Activated CD8-positive, alpha-beta T cell treated with anti-CD3 and anti-CD28 coated beads, Interleukin-2, amount 10 ng/mL, durations not matched to agents 7 days and 5 days (primary cell): ENCODE measurements at regions not wholly inside any gene's neighbourhood (a gene's known extent, or its start where the extent isn't known, plus 50 kb on each side); places are given as distances from the start of the nearest gene placed in this dataset.
"Not testable (repeated sequence)": the region's sequence is repeated elsewhere in the genome, so short reads cannot be mapped to it uniquely, and the experiment has no call there.

Source experiments
- ATAC-seq: fragments of 150-1000 bp; cut with Tn5 transposase; one replicate; pipeline ENCODE4 v1.10.0; 2021; ENCODE audit warnings: moderate library complexity
- CTCF ChIA-PET: fragments of 350-600 bp; sonication (Branson Sonifier 250); formaldehyde crosslinking; loops from one replicate; lab custom pipeline; 2021; ENCODE audit warnings: antibody characterized with exemption; lab: Charles Lee
- POLR2A ChIA-PET: fragments of 350-600 bp; sonication (Branson Sonifier 250); formaldehyde crosslinking; loops from one replicate; lab custom pipeline; 2021; ENCODE audit warnings: antibody characterized with exemption; lab: Charles Lee
- DNase-seq: peaks from one replicate; pipeline ENCODE4 v3.0.0-alpha.2; 2020
- H3K27ac Mint-ChIP-seq: one replicate; pipeline ENCODE4 v1.8.0; 2021; ENCODE audit warnings: mild to moderate bottlenecking, mixed read lengths
- H3K27me3 Mint-ChIP-seq: one replicate; pipeline ENCODE4 v1.8.0; 2021; ENCODE audit warnings: low read depth, mixed read lengths
- H3K36me3 Mint-ChIP-seq: one replicate; pipeline ENCODE4 v1.8.0; 2021; ENCODE audit warnings: low read depth, mixed read lengths
- H3K4me1 Mint-ChIP-seq: one replicate; pipeline ENCODE4 v1.8.0; 2021; ENCODE audit warnings: low read depth, mixed read lengths
- H3K4me3 Mint-ChIP-seq: one replicate; pipeline ENCODE4 v1.8.0; 2021; ENCODE audit warnings: mild to moderate bottlenecking, mixed read lengths
- H3K9me3 Mint-ChIP-seq: one replicate; pipeline ENCODE4 v1.8.0; 2022; ENCODE audit warnings: mixed read lengths; ENCODE audit not compliant: insufficient read depth

DNA sequence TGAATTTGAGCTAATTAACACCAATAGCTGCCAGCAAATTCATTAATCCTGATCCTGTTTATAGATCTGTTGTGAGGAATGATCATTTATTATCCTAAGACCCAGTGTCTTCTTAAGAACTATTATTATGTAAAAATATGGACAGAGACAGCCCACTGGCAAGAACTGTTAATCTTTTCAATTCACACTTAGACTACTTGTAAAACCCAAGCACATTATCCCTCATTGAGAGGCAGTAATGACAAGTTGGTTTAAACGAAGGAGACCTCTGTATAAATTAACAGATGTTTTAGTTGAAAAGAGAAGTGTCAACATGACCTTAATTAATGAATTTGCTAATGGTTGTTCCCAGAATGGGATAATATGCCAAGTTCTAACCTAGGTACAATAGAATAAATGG is 270.3 kb upstream of the IZUMO3 start:
- Mint-ChIP-seq H3K4me1 (no peaks in the 10 kb centered on the region), H3K27me3 (no peaks in the 10 kb centered on the region), H3K4me3 (no peak overlapping the region), H3K9me3 (peaks cover 11% of the 10 kb centered on the region), H3K36me3 (no peaks in the 10 kb centered on the region), H3K27ac (no peak overlapping the region)
- CTCF ChIA-PET, result no interaction called here
- ATAC-seq (no peak), DNase-seq (no peak)
- POLR2A ChIA-PET, result no interaction called here

DNA sequence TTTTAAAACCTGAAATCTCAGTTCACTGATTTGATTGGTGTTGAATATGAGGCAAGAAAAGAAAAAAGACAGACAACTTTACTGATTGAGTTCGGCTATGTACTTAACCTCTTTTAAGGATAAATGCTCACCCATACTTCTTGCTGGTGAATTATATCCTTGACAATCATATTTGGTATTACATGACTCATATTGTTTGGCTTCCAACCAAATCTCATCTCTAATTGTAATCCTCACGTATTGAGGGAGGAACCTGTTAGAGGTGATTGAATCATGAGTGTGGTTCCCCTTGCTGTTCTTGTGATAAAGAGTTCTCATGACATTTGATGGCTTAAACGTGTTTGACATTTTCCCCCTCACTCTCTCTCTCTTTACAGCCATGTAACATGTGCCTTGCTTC is 255.6 kb upstream of the IZUMO3 start:
- ChIA-PET POLR2A (no interaction called here), CTCF (no interaction called here)
- ATAC-seq (no peak), DNase-seq (no peak)
- no peak overlapping the region for H3K27ac Mint-ChIP-seq
- H3K27me3 Mint-ChIP-seq, result no peaks in the 10 kb centered on the region
- H3K4me1 Mint-ChIP-seq, result no peaks in the 10 kb centered on the region
- H3K9me3 Mint-ChIP-seq, result peaks cover 39% of the 10 kb centered on the region
- no peaks in the 10 kb centered on the region for H3K36me3 Mint-ChIP-seq
- H3K4me3 Mint-ChIP-seq, result no peak overlapping the region

DNA sequence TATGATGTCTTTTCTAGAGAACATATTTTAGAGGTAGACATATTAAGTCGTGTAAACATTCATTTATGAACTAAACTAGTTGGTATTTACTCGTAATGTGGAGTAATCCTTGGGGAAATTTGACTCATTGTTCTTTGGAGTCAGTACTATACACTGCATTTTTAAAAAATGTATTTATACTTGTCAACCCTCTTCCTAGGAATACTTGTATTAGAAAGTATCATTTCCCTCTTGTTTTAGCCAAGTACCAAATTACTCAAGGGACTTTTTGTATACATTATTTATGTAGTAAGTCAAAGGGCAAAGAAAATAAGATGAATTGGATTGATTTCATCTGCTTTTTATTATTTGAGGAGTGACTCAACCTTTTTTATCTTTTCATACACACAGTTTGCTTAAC is 248.1 kb upstream of the IZUMO3 start:
- Mint-ChIP-seq H3K4me3 (no peak overlapping the region), H3K27ac (no peak overlapping the region), H3K4me1 (no peaks in the 10 kb centered on the region), H3K27me3 (no peaks in the 10 kb centered on the region), H3K9me3 (peaks cover 50% of the 10 kb centered on the region), H3K36me3 (no peaks in the 10 kb centered on the region)
- ChIA-PET POLR2A (no interaction called here), CTCF (no interaction called here)
- no peak for ATAC-seq
- DNase-seq, result no peak

DNA sequence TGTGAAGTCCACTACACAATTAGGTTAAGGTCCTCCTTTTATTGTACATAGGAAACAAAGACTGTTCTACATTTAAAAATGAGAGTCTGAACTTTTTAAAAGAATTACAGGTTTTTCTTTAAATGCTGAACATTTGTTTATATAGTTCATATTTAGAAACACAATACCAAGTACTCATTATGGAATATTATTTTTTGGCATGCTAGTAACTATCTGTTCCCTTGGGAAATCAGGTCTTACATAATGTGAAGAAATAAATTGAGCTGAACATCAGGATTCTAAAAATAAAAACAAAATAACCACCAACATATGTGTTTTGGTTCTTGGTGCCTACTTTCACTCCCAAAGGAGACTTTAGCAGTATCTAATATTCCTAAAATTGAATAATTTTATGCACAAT is 230.5 kb upstream of the IZUMO3 start:
- H3K27me3 Mint-ChIP-seq, result no peaks in the 10 kb centered on the region
- no peak for DNase-seq
- CTCF ChIA-PET, result no interaction called here

DNA sequence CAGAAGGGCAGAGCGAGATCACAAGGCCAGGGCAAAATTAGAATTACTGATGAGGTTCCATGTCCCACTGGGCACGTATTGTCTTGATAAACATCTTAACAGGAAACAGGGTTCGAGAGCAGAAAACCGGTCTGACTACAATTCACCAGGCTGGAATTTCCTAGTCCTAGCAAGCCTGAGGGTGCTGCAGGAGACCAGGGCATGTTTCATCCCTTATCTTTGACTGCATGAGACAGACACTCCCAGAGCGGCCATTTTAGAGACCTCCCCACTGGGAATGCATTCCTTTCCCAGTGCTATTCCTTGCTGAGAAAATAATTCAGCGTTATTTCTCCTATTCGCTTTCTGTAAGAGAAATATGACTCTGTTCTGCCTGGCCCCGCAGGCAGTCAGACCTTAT is 228.5 kb upstream of the IZUMO3 start:
- H3K27me3 Mint-ChIP-seq, H3K36me3 Mint-ChIP-seq, ATAC-seq, POLR2A ChIA-PET, H3K4me1 Mint-ChIP-seq, H3K27ac Mint-ChIP-seq, CTCF ChIA-PET, DNase-seq, H3K4me3 Mint-ChIP-seq: not testable (repeated sequence)
- peaks cover 48% of the 10 kb centered on the region for H3K9me3 Mint-ChIP-seq

More for the DNA sequence above, 230.5 kb upstream of the IZUMO3 start:
- Mint-ChIP-seq H3K4me1 (no peaks in the 10 kb centered on the region), H3K9me3 (peaks cover 43% of the 10 kb centered on the region), H3K36me3 (no peaks in the 10 kb centered on the region), H3K4me3 (no peak overlapping the region), H3K27ac (no peak overlapping the region)
- no peak for ATAC-seq
- POLR2A ChIA-PET, result no interaction called here

DNA sequence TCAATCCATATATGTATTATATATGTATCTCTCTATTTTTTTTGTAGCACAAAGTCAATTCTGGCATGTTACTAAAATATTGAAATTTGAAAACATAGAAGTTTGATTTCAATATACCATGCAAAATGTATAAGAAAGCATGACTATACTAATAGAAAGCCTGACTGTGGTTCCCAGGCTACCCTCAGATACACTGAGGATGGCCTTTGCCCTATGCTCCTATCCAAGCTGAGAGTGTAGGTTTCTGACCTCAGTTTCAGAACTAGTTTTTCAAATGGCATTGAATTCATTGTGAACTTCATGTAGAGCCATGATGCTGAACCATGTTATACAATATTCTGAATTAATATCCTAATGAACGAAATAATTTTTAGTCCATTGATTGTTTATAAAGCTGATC is 220.4 kb upstream of the IZUMO3 start:
- peaks cover 27% of the 10 kb centered on the region for H3K9me3 Mint-ChIP-seq
- H3K27me3 Mint-ChIP-seq, result no peaks in the 10 kb centered on the region
- H3K4me3 Mint-ChIP-seq, result no peak overlapping the region
- no peak for ATAC-seq
- DNase-seq, result no peak
- CTCF ChIA-PET, result no interaction called here
- POLR2A ChIA-PET, result no interaction called here
- no peak overlapping the region for H3K27ac Mint-ChIP-seq
- no peaks in the 10 kb centered on the region for H3K4me1 Mint-ChIP-seq
- no peaks in the 10 kb centered on the region for H3K36me3 Mint-ChIP-seq

DNA sequence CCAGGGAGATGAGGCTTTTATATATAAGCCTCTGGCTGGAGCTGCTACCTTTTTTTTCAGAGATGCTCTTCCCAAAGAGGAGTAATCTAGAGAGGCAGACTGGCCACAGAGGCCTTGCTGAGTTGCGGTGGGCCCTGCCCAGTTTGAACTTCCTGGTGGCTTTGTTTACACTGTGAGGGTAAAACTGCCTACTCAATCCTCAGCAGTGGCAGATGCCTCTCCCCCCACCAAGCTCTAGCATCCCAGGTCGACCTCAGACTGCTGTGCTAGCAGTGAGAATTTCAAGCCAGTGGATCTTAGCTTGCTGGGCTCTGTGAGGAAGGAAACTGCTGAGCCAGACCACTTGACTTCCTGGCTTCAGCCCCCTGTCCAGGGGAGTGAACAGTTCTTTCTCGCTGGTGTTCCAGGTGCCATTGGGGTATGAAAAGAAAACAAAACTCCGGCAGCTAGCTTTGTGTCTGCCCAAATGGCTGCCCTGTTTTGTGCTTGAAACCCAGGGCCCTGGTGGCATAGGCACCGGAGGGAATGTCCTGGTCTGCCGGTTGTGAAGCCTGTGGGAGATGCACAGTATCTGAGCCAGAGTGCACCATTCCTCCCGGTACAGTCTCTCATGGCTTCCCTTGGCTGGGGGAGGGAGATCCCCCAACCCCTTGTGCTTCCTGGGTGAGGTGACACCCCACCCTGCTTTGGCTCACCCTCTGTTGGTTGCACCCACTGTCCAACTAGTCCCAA is 219.5 kb upstream of the IZUMO3 start:
- Mint-ChIP-seq H3K4me3 (no peak overlapping the region), H3K27me3 (no peaks in the 10 kb centered on the region), H3K4me1 (no peaks in the 10 kb centered on the region), H3K36me3 (no peaks in the 10 kb centered on the region), H3K9me3 (peaks cover 26% of the 10 kb centered on the region), H3K27ac (no peak overlapping the region)
- ATAC-seq (no peak), DNase-seq (no peak)
- POLR2A ChIA-PET, result no interaction called here
- CTCF ChIA-PET, result no interaction called here

DNA sequence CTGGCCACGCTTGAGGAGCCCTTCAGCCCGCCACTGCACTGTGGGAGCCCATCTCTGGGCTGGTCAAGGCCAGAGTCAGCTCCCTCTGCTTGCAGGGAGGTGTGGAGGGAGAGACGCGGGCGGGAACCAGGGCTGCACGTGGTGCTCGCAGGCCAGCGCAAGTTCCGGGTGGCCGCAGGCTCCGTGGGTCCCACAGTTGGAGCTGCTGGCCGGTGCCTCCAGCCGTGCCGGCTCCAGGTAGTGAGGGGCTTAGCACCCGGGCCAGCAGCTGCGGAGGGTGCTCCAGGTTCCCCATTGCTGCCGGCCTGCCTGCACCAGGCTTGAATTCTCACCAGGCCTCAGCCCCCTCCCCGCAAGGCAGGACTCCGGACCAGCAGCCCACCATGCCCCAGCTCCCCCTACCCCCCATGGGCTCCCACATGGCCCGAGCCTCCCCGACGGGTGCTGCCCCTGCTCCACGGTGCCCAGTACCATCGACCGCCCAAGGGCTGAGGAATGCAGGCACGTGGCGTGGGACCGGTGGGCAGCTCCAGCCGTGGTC is 192.8 kb upstream of the IZUMO3 start:
- ATAC-seq, result no peak
- H3K9me3 Mint-ChIP-seq, result peaks cover 24% of the 10 kb centered on the region
- H3K4me3 Mint-ChIP-seq, result no peak overlapping the region
- no peak overlapping the region for H3K27ac Mint-ChIP-seq
- H3K27me3 Mint-ChIP-seq, result no peaks in the 10 kb centered on the region
- POLR2A ChIA-PET, result no interaction called here
- H3K36me3 Mint-ChIP-seq, result no peaks in the 10 kb centered on the region
- CTCF ChIA-PET, result no interaction called here
- no peak for DNase-seq
- no peaks in the 10 kb centered on the region for H3K4me1 Mint-ChIP-seq

DNA sequence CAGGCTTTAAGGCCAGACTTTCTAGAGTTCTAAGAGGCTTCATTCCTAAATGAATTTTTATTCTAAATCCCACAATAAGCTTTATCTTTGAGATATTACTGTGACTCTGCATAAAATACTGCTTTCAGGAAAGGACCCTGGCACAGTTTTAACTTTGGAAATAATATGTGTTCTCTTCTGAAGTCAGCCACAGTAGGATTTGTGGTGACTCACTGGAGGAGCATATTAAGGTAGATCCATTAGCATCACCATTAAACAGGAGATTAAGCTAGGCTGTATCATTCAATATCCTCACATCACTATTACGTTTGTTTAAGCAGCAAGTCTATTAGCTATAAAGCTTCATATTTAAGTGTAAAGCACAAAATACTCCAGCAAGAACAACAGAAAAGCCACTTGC is 186.1 kb upstream of the IZUMO3 start:
- CTCF ChIA-PET, result no interaction called here
- no peaks in the 10 kb centered on the region for H3K36me3 Mint-ChIP-seq
- no peak overlapping the region for H3K4me3 Mint-ChIP-seq
- ATAC-seq, result no peak
- no peak overlapping the region for H3K27ac Mint-ChIP-seq
- H3K9me3 Mint-ChIP-seq, result peaks cover 15% of the 10 kb centered on the region
- DNase-seq, result no peak
- H3K4me1 Mint-ChIP-seq, result no peaks in the 10 kb centered on the region
- POLR2A ChIA-PET, result no interaction called here
- H3K27me3 Mint-ChIP-seq, result no peaks in the 10 kb centered on the region

DNA sequence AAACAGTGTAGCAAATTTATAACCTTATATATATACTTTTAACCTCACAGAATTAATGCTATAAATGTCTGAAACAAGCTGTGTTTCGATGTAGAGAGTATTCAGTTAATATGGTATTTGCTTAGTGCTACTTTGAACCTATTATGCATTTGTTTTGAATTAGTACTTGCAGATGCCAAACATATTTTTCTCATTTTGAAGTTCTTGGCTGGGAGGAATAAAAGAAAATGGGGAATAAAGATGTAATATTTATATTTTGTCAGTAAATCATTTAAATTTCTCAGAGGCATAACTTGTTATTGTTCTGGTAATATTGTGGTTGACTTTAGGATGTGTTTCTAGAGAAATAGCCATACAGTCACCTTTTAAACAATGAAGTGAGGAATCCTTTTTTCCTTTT is 175.9 kb upstream of the IZUMO3 start:
- DNase-seq (no peak), ATAC-seq (no peak)
- Mint-ChIP-seq H3K9me3 (peaks cover 16% of the 10 kb centered on the region), H3K27me3 (no peaks in the 10 kb centered on the region), H3K4me3 (no peak overlapping the region), H3K27ac (no peak overlapping the region), H3K36me3 (no peaks in the 10 kb centered on the region), H3K4me1 (no peaks in the 10 kb centered on the region)
- CTCF ChIA-PET, result no interaction called here
- POLR2A ChIA-PET, result no interaction called here

DNA sequence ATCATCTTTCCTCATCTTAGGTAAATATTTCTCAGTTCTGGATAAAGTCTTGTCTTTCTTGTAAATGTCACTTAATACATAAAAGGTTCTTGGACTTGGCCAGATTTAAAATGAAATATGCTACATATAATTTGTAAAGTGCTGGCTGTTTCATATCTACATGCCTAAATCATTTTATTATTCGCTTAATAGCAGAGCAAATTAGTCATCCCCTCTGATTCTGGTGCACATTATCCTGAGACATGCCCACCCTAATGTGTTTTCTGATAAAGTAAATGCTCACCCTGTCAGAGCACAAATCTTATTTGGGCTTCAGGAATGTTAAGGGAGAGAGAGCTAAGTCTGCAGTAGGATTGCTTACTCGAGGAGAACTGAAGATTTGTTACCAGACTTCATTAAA is 166.5 kb upstream of the IZUMO3 start:
- Mint-ChIP-seq H3K27ac (no peak overlapping the region), H3K9me3 (peaks cover 18% of the 10 kb centered on the region), H3K4me3 (no peak overlapping the region), H3K27me3 (no peaks in the 10 kb centered on the region), H3K36me3 (no peaks in the 10 kb centered on the region), H3K4me1 (no peaks in the 10 kb centered on the region)
- POLR2A ChIA-PET, result no interaction called here
- CTCF ChIA-PET, result no interaction called here
- no peak for DNase-seq
- no peak for ATAC-seq

DNA sequence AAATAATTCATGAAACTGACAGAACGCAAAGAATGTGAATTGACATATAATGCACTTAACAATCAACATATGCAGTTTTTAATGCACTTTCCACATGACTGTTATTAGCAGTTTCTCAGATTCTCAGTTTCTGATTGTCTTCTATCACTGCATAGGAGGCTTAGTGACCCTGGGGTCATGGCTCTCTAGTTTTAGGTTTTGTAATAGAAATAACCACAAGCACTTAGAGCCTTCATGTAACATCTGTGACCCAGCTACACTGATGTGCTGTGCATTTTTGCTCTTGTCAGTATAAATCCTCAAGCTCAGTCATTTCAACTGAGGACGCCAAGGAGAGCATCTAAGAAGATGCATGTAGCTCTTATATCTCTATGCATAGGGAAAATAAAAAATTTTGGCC is 163.1 kb upstream of the IZUMO3 start:
- Mint-ChIP-seq H3K27ac (no peak overlapping the region), H3K4me1 (no peaks in the 10 kb centered on the region), H3K27me3 (no peaks in the 10 kb centered on the region), H3K4me3 (no peak overlapping the region), H3K9me3 (peaks cover 10% of the 10 kb centered on the region), H3K36me3 (no peaks in the 10 kb centered on the region)
- ChIA-PET POLR2A (no interaction called here), CTCF (no interaction called here)
- DNase-seq, result no peak
- ATAC-seq, result no peak
